HG02884 (cell line): ENCODE measurements at regions not wholly inside any gene's neighbourhood (a gene's known extent, or its start where the extent isn't known, plus 50 kb on each side); places are given as distances from the start of the nearest gene placed in this dataset.
A peak's percentile ranks its signal among the peaks of the same experiment; 100 is the strongest.

Source experiments
- ATAC-seq: cut with Tn5 transposase; IDR thresholded peaks from one replicate; pipeline ENCODE4 v1.9.1; 2021; ENCODE audit warnings: mild to moderate bottlenecking, moderate library complexity; ENCODE audit not compliant: unreplicated experiment

DNA sequence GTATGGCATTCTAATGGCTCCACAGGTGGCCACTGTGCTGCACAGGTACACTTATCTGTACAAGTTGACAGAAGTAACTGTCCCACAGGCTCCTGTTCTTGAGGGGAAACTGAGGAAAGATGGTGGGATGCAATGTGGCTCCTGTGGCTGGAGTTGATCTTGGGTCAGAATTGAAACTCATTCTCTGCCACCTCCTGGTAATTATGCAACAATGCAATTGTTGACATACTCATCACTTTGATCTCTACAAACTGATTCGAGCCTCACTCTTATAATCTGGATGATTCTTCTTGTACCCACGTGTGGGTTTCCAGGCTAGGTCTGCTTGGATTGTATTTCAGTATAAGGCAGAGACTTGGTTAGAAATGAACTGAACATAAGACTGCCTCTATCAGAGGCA is 148.8 kb downstream of the CCNG2 start:
- no peak for ATAC-seq

DNA sequence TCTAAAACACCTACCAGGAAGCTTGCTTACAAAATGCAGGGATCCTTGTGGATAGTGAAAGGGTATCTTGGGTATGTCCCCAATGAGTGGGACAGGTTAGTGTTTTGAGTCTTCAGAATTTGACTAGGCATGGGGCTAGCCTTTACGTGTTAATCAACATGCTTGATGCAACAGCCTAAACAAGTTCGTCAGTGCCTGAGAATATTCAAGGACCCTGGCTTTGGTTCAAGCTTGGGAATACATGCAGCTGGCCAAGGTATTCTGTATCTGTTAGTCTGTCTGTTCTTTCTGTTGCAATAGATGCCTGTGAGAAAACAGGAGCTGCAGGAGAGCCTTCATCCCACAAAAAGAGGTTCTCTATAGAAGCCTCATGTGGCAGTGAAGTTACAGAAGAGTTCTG is 149.5 kb downstream of the CCNG2 start:
- no peak for ATAC-seq

DNA sequence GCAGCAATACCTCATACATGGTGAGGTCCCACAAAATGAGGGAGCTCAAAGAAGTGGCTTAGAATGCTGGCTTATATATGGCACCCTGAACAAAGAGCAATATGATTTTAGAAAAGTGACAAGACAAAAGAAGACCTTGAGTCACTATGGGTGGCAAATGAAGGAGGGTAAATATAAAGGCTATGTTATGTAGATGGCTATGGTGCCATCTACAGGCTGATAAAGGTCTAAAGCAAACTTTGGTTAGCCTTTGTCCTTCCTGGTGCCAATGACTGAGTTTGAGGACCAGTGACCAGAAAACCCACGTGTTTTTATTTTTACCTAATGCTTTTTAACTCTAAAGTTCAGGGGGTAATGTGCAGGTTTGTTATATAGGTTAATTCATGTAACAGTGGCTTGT is 151.8 kb downstream of the CCNG2 start:
- ATAC-seq, result no peak

DNA sequence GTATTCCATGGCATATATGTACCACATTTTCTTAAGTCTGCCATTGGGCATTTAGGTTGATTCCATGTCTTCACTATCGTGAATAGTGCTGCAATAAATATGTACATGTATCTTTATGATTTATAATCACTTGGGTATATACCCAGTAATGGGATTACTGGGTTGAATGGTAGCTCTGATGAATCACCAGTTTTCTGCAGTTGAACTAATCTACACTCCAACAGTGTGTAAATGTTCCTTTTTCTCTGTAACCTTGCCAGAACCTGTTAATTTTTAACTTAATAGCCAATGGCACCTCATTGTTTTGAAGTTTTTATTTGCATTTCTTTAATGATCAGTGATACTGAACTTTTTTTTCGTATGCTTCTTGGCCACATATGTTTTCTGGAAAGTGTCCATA is 152.5 kb downstream of the CCNG2 start:
- no peak for ATAC-seq

DNA sequence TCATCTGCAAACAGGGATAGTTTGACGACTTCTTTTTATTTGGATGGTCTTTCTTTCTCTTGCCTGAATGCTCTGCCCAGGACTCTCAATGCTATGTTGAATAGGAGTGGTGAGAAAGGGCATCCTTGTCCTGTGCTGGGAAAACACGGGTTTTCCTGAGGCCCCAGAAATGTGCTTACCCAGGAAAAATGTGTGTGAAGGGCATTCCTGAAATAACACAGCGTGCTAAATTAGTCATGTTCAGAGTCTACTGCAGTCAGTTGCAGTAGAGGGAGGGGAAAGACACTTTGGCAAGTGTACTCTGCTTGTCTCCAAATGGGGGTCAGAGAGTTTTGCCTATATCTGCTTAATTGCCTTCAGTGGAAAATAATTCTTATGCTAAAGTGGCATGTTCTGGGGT is 153.9 kb downstream of the CCNG2 start:
- ATAC-seq, result no peak

DNA sequence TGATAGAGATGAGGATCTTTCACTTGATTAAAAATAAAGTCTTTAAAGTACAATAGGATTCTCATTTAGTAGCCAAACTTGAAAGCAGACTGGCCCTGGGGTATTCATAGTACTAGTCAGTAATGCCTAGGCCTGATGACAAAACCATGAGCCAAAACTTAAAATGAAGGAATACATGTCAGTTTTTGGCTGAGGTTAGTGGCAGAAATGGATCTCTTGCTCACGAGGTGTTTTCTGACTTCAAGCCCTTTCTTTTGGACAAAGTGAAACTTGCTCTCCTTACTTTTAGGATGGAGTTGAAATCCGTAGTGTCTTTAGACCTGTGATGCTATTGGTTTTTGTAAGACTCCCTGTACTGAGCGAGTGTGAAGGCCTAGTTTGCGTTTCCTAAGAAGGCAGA is 157.7 kb downstream of the CCNG2 start:
- ATAC-seq, result no peak

DNA sequence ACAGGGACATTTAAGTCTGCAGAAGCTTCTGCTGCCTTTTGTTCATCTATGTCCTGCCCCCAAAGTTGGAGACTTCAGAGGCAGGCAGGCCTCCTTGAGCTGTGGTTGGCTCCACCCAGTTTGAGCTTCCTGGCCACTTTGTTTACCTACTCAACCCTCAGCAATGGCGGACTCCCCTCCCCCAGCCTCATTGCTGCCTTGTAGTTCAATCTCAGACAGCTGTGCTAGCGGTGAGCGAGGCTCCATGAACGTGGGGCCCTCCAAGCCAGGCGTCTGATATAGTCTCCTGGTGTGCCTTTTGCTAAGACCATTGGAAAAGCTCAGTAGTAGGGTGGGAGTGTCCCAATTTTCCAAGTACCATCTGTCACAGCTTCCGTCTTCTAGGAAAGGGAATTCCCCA is 170.1 kb downstream of the CCNG2 start:
- no peak for ATAC-seq

DNA sequence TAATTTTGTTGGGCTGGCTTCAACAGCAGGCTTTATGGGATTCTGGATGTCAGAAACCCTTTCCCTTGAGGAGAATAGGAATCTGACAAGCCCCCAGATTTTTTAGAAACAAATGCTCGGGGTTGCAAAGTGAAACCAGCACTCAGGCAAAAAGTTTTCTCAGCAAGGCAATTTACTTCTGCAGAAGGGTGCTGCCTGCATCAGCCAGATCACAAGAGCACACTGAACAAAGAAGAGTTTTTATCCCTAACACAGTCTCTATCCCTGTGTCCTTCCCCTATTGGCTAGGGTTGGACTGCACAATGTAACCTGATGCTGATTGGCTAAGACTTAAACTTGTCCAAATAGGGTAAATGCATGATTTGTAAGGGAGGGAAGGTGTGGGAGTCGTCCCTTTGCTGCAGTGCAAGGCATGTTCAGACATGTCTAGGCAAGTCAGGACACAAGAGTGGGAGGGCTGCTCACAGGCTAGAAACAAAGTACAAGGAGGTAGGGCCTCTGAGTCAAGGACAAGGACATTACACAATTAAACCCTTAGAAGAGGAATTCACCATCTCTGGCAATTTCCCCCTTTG is 175.8 kb downstream of the CCNG2 start:
- no peak for ATAC-seq

DNA sequence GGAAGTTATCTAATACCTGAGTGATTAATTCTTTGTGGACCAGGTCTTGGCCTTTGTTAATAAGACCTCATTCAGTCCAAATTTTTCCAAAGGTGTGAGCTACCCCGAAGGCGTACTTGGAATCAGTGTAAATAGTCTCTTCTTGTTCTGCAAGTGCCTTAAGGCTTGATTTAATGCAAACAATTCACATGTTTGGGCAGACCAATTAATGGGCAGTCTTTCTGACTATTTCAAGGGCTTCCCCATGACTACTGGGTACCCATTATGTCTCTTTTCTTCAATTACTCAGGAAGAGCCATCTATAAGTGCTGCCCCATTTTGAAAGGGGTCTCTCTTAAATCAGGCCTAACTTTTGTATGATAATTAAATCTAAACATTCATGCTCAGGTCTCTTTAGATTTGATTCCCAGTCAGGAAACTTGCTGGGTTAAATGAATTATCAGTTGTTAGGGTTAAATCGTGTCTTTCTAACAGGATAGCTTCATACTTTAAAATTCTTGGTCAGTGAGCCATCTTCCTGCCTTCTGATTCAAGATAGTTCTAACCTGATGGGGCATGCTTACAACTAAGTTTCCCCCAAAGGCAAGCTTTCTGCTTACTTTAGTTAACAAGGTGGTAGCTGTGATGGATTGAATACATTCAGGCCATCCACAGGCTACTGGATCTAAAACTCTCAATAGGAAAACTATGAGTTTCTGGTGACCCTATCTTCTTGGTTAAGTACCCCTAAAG is 179.6 kb downstream of the CCNG2 start:
- no peak for ATAC-seq

DNA sequence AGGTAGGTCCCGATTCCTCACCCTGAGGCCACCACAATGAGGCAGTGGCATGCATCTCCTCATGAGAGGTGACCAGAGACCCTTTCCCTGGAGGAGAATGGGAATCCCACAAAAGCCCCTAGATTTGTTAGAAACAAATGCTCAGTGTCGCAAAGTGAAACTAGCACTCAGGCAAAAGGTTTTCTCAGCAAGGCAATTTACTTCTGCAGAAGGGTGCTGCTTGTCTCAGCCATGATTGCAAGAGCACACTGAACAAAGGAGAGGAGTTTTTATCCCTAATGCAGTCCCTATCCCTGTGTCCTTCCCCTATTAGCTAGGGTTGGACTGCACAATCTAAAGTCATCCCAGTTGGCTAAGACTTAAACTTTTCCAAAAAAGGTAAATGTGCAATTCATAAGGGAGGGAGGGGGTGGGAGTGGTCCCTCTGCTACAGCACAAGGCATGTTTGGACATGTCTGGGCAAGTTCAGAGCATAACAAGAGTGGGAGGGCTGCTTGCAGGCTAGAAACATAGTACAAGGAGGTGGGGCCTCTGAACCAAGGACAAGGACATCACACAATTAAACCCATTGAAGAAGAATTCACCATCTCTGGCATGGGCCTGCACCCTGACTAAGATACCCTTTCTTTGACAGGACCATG is 185.3 kb downstream of the CCNG2 start:
- ATAC-seq, result no peak

DNA sequence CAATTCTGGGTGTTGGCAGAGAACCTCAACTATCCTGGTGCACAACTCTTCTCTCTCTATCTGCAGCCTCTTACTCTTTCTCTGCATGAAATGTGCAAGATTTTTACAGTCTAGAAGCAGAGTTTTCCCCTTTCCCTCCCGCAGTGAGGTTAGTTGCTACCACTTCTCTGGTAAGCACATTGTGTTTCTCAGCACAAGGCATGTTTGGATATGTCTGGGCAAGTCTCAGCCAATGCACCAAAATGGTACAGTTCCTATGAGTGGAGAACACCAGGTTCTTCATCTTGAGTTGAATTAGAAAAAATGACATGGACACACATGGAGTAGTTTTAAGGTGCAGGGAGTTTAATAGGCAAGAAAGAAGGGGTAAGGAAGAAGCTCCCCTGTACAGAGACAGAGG is 187.0 kb downstream of the CCNG2 start:
- no peak for ATAC-seq

DNA sequence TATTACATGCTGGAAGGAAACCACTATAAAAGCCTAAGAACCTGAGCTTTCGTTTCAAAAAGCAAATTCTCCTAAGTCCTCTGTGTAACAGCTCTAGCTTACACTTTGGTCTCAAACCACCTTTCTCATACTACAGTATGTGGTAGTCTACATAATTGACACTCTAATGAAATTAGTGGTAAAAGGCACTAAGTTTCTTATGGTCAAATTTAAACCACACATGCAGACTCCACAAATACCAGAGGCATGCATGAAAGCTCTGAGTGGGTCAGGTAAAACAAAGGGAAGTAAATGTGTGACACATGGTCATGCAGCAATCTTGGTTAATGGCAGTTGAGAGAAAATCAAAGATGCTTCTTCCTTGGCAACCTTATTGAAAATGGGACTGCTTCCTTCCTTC is 187.8 kb downstream of the CCNG2 start:
- no peak for ATAC-seq

DNA sequence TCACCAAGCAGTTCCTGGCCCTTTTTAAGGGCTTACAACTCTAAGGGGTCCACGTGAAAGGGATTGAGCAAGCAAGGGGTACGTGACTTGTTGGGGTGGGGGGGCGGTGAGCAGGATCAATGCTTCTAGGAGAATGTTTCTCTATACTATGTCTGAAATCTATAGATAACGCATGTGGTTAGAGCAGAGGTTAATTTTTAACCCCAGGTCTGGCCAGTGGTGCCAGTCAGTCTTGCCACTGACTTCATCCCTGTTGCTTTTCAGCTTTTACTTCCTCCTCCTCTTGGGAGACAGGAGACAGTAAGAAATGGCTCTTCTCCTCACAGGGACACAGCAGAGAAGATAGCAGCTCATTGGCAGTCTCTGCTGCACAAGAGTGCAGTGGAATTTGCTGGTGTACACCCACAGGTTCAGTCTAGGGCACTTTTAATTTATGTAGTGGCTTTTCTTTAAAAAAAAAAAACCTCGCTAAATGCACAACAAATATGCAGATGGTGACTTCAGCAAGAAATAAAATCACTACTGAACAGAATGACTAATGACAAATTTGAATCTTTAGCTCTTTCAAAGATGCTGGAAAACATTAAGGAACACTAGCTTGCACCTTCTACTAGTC is 190.5 kb downstream of the CCNG2 start:
- ATAC-seq, result no peak

DNA sequence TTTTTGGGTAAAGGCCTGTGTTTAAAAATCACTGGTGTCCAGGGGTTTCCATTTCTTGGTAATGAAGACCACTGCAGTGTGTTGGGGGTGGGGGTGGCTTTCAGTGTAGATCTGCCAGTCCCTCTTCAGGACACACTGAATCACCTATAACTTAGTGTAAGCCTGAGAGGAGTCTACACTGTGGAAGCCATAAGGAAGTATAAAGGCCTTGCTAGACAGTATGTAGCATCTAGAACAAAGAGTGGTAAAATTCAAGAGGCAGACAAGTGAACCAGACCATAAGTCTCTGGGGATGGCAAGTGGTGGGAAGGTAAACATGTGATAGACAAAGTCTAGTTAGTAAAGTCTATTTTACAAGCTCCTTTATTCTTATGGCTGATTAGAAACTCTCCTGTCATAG is 191.8 kb downstream of the CCNG2 start:
- no peak for ATAC-seq

DNA sequence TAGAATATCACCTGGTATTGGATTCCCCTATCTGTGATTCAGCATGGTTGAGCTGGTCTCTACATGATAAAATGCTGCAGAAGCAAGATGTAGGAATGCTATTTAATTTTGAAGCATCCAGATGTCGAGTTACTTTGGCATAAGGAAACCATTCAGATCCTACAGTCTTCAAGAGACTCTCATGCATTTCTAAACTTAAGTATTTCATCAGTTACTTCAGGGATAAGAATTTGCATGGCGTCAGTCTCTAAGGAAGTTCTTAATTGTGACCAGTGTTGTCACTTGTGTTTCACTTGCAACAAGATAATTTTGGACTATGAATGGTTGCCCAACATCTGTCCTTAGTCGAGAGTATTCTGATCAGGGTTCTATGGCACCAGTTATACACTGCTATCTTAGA is 192.4 kb downstream of the CCNG2 start:
- ATAC-seq, result no peak

DNA sequence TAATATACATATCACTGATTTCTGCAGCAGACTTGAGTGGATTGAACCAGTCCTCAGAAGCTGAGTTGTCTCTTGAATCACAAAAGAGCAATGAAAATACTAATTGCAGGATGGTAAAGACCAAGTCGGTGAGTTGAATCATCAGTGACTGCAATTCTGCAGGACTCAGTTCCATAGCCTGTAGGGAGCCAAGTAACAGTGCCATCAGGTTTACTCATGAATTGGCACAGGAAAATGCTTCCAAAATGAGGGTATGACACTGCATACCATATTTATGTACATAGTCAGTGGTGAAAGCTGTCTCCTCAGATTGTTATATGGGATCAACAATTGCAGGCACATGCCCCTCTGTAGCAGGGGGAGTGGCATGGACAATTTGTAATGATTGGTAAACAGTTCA is 192.8 kb downstream of the CCNG2 start:
- no peak for ATAC-seq

DNA sequence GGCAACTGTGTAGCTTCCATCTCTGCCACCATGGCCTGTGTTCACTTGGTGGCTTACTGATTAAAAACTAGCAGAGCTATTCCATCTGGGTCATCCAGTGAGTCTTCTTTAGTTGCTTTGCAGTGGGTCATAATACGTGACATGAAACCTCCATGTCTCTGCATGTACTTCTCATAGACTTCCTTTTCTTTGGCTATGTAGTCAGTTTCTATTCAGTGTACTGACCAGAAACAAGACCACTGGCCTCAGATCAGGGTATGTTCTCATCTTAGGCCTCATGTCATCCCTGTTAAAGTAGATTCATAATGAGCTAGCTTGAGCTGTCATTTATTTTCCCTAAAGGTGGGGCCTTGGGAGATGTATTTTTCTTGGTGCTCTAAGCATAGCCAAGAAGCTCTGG is 195.2 kb downstream of the CCNG2 start:
- no peak for ATAC-seq

DNA sequence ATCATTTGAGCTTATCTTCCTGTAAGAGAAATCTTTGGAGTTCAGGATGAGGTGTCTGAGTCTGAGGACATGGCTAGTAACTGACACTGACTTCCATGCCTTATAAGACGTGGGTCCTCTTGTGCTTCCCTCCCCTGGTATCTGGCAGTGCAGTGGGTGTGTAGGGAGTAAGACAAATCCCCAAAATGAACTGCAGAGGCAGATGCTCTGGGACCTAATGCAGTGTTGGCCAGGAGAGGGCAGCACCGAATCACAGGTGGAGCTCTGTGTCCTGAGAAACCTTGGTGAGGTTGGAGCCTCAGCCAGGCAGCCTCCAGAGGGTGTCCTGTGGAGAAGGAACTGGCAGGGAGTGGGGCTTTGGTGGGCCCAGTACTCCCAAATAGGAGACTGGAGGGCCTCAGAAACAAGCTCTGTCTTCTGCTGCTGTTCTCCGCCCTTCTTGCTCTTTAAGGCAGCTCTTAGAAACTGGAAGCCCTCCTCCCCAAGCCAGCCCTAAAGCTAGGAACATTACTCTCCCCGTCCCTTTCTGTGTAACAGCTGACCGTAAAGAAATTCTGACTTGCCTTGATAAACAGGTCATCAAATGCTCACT is 196.8 kb downstream of the CCNG2 start:
- ATAC-seq, result peak; percentile 66

DNA sequence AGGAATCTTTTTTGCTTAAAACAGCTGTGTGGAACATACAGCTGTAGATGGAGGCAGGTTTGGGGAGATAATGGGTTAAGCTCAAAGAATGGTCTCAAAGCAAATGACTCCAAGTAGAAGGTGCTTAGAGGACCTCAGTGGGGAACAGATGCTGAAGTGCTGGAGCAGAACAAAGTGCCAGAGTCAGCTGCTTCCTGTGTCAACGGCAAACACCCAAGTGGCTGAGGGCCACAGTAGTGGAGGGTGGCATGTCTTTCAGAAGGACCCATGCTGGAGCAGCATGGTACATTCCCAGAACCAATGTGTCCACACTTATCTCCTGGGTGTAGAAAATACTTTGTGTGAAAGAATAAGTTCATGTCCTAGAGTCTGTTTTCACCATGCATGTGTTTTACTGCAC is 197.5 kb downstream of the CCNG2 start:
- no peak for ATAC-seq

DNA sequence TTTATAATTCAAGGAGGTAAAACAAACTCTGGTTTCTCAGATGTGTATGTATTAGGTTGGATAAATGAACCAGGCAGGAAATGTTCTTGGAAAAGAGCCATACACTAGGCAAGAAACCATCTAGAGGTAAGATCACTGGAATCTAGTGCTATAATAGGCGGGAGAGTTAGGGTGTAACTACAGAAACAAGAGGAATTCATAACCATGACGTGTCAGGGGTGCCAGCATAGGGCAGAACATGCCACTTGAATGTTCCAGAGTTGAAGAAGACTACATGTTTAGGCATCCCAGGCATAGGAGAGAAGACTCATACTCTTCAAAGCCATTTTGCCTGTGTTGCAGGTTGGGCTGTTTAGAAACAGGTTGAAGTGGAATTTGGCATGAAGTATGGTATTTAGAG is 198.7 kb downstream of the CCNG2 start:
- no peak for ATAC-seq

DNA sequence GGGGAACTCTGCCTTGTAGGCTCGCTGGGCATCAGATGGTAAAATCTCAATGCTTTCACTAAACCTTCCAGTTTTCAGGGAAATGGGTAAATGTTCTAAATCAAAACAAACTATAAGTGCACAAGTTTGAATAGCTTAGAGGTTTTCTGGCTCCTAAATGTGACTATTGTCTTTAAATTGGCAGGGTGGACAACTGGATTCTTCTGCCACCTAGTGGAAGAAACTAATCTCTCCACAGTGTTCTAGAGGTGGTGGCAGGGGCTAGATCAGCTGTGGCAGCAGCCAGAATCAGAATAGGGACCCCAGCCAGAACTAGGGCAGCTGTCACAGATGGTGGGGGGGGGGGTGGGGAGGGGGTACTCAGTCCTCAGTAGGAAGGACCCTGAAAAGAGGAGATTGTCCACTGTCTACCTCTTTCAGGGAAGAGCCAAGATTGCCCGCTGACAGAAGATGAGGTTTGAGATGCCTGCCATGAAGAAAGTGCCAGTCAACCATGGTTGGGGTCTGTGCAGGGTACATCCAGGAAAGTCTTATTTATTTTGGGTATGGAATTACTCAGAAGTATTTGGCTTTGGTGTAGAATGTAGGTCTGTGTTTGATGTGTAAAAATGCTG is 201.4 kb downstream of the CCNG2 start:
- no peak for ATAC-seq
